GM10266 (cell line): ENCODE measurements at regions not wholly inside any gene's neighbourhood (a gene's known extent, or its start where the extent isn't known, plus 50 kb on each side); places are given as distances from the start of the nearest gene placed in this dataset.

Source experiments
- DNase-seq: peaks from one replicate; pipeline ENCODE4 v3.0.0; 2012; ENCODE audit errors: extremely low spot score
- CTCF ChIP-seq: IDR thresholded peaks from 2 replicates; pipeline ENCODE4 v1.5.1; 2012; ENCODE audit warnings: mild to moderate bottlenecking, low read depth; ENCODE audit not compliant: control insufficient read depth, insufficient read depth; ENCODE audit errors: missing control alignments

- TF ChIP-seq CTCF, result peak; percentile 8
- no peak for DNase-seq
These were observed 354.5 kb upstream of the SOX14 start for GRCh38 chr3:137409584-137409983.

GRCh38 chr3:137410028-137410427, 354.1 kb upstream of the SOX14 start:
- no peak for TF ChIP-seq CTCF
- no peak for DNase-seq

- no peak for TF ChIP-seq CTCF
- no peak for DNase-seq
These were observed 343.7 kb upstream of the SOX14 start for GRCh38 chr3:137420198-137420995.

GRCh38 chr3:137438561-137438960, 325.6 kb upstream of the SOX14 start:
- DNase-seq, result no peak
- no peak for TF ChIP-seq CTCF

GRCh38 chr3:137460944-137461343, 303.2 kb upstream of the SOX14 start:
- no peak for TF ChIP-seq CTCF
- no peak for DNase-seq

- no peak for DNase-seq
- no peak for TF ChIP-seq CTCF
These were observed 301.0 kb upstream of the SOX14 start for GRCh38 chr3:137463131-137463530.

GRCh38 chr3:137464341-137464740, 299.8 kb upstream of the SOX14 start:
- no peak for TF ChIP-seq CTCF
- DNase-seq, result no peak
